Left hindlimb (tissue), 1 donor: ENCODE measurements at regions not wholly inside any gene's neighbourhood (a gene's known extent, or its start where the extent isn't known, plus 50 kb on each side); places are given as distances from the start of the nearest gene placed in this dataset.

Experiments
- DNase-seq: peaks from one replicate; pipeline ENCODE4 v3.0.0-alpha.2; 2018

DNA sequence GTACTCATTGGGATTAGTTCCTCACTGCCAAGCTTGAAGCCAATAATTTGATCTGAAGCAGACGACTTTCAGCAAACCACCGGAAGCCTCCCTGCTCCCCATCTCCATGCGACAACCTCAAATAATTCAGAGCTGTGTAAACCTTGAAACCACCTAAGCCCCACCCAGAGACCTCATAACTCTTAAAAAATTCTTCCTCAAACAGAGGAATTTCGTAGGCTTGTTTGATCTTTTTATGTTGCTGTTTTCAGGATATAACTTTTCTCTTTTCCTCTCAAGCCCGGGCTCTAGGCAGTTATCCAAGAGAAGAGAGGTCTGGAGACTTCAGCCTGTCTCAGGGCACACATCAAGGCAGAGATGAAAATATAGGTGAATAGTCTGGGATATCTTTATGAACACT is 311.6 kb downstream of the KCNRG start:
- DNase-seq: peak; percentile 36

DNA sequence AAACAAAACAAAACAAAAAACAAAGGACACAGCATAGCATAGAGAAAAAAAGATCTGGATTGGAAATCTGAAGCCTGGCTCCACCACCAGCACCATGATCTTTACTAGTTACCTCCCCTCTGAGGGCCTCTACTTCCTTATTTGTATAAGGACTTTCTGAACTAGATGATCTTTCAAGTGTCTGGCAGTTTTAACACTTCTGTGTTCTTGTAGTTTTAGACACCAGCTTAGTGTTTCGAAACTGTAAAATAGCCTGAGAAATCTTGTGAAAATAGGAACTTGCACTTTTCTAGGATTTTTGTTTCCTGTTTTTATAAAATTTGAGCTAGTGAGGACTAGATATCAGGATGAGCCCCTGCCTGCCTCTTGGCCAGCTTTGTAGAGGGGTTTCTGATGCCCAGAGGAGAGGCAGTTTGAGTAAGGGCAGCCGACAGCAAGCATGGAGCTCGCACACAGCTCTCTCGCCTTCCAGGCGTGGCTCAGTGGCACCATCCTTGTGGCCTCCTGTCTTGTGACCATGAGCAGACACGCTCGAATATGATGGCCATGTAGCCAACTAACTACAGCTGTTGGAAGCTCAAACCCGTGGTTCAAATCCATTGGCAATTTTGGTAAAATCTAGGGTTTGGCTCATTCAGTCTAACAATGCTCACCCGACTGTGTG is 319.0 kb downstream of the KCNRG start:
- no peak for DNase-seq

DNA sequence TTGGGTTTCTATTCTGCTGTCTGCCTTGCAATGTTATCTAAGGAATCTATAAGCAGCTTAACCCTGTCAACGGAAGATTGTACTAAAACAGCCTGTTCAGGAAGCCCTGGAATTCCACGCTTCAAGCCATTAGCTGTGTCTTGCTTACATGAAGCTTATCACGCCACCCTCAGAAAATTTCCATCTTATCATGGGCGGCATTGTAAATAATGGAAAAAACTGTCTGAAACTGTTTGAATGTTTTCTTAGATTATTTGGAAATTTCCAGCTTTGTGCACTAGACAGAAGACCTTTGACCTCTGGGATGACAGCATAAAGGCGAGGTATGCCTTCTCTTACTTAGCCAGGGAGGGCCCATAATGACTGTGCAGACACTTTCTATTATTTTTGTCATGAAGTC is 319.7 kb downstream of the KCNRG start:
- no peak for DNase-seq

DNA sequence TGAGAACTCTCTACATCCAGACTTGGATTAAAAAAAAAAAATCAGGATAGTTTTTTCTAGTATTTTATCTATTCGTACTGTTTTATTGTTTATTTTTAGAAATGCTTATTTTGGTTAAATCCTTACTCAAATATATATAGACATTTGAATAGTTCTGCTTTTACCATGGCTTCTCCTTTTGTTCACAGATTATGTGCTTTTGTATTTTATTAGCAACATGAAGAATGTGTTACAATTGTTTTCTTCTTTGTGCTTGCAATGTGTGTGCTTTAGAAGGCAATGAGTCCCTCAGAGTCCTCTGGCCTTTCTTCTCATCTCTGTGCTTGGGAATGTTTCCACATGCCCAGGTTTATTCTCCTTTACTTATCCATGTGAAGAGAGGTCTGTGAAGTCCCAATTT is 324.0 kb downstream of the KCNRG start:
- no peak for DNase-seq

DNA sequence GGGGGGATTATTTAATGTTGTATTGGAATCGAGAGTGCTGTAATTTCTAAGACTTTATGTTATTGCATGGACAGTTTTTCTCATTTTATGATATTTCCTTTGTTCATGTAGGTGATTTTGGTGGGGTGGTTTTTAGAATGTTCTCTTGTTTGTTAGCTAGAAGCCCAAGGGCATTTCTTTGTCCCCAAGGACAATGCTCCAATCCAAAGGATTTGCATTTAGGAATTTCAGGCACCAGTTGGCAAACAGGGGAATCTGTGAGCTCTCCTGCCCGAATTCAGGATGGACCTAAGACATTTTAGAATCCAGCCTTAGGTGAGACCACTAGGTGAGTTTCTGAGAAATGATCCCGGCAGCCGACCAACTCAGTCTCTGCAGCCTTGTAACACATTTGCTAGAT is 324.9 kb downstream of the KCNRG start:
- no peak for DNase-seq

DNA sequence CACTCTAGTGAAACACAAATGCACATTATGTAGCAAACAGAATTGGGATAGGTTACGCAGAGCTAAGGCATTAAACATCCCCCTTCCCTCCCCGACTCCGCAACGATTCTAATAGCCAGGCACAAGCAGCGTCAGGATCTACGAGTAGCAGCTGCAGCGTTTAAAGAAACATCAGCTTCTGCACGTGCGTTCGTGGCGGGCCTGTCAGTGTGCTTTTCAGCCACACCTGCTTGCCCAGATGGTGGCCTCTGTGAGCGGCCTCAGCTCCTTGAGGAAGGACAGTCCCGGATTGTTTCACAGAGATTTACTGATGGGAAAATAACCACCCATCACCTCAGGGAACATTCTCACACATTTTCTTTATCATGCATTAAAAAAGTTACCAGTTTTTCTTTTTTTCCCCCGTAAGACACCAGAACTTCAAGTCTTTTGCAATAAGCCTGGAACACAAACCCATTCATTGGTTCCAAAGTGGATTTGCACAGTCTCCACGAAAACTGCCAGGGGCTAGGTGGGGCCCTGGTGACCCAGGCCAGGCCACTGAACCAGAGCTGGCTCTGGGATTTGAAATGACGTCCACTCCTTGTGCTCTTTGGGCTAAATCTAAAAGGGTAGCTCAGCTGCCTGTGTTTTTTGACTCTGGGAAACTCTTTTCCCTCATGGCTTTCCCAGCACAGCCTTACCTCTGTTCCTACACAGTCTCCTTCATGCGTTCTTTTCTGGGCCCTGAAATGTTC is 325.5 kb downstream of the KCNRG start:
- DNase-seq: peak; percentile 70

DNA sequence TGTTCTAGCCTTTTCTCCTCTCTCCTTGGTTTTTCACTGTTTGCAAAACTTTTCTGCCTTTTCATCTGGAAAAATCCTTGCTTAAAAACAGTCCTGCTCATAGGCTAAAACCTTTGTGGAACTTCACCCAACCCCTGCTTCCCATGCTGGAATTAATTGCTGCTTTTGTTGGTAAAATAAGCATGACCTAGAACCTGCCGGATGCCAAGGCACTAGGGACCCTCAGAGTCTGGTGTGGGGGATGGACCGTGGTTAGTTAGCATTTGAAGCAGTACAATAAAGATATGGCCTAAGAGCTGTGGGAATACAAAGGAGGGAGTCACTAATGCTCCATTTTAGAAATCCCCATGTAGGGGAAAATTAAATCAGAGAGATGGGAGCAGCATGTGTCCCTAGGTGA is 326.3 kb downstream of the KCNRG start:
- no peak for DNase-seq

DNA sequence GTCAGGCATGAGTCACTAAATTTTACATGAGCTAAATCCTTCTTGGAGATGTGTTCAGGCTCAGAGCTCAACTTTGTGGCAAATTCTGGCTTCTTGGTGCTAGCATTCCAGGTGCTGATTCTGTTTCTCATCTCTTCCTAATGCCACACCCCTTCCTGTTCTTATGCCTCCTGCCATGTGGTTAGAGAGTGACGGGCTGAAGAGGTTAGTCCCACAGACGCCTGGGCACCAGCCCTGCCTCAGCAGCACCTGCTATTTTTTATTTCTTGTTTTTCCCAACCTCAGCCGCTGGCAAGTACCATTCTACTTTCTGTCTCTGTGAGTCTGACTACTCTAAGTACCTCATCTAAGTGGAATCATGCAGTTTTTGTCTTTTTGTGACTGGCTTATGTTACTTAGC is 329.5 kb downstream of the KCNRG start:
- no peak for DNase-seq

DNA sequence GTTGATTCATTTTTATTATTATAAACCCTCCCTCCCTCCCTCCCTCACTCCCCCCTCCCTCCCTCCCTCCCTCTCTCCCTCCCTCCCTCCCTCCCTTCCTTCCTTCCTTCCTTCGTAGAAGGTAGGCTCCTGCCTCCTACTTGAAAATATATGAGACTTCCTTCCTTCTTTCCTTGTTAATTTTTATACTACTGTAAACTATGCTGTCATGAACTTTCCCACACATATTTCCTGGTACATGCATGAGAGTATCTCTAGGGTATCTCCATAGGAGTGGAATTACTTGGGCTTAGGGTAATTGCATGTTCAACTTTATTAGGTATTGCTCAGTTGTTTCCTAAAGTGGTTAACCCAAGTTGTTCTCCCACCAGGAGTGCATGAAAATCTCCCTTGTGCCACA is 330.6 kb downstream of the KCNRG start:
- DNase-seq: no peak

DNA sequence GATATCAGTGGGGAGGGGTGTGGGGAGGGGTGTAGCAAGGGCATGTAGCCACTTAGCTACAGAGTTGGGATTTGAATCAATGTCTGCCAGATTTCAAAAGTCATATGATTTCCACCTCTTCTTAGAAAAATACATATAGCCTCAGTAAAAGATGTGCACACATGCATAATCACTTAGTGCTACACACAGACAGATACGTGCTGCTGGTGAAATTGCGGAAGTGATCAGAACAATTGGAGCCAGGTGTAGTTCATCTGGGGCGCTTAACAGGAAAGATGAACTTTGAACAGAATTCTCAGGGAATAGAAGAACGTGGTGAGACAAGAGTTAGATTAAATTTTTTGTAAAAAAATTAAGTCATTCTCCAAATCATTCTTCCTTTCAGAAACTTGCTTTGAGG is 333.1 kb downstream of the KCNRG start:
- DNase-seq: no peak

DNA sequence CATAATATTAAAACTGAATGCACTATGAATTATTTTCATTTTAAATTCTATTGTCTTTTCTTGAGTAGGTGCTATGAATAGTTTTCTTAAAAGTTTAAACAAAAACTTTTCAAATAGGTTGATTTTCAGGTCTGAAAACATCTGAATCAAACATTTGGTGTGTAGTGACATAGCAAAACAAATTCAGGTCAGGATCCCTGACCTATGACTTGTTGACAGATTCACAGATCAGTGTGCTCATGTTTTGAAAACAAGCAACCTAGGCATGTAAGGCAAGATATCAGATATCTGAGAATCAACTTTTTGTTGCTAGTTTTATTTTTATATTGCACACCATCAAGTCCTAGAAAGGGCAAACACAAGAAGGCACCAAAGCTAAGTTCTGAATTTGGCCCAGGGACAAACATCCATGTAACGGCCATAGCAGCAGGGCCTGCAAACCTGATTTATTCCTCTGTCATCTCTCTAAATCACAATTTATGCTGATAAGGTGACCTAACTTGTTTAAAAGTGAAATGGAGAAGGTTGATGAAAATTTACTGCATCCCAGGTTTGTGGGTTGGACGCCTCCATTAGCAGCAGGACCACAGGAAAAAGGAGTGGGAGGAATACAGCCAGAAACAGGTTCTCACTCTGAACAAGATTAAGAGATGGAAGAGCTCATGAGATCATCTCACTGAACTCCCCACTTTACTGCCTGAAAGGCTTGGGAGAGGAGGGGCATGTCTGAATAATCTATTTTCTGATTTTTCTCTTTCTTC is 337.7 kb downstream of the KCNRG start:
- no peak for DNase-seq

DNA sequence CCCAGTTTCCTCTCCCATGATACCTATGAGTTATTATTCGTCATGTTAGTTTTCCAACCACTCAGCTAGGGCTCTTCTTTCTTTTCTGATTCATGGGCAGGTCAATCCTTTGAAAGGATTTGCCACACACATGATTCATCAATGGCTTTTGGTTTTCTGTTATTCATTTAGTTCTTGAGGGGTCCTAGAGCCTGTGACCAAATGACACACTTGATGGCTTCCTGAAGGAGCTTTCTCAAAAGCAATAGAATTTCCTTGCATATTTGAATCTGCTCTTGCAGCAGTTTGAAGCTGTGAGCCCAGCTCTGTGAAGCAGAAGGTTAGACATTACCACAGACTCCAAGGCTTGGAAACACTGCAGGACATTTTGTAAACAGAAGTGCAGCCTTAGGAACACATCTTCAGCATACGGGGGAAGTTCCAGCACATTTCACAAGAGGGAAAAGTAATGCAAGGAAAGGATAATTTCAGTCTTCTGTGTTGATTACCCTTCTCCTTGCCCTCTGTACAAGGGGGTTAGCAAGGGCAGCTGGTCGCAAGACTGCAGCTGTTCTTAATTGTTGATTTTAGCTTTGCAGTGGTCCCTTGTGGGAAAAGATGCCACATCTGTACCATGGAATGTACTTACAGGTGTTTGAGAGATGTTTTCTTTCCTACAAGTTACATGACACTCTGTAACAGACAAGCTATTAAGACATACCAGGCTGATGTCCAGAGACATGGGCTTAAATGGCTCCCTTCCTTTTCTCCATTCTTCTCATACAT is 338.6 kb downstream of the KCNRG start:
- DNase-seq: no peak

DNA sequence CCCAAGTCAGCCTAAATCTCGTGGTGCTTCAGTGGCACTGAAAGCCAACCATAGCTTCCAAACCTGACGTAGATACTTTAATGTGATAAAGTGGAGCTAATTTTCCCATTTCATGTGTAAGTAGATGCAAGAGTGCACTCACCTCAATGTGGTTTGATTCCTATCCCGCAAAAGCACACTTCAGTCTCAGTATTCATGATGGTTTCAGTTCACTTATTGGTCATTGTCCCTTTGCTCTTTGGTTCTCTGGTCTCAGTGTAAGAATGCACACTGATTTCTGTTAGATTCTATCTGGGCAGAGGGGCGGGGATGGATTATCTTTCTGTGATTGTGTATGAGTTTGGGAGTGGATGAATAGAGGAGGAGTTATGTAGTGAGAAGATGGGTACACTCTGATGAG is 340.6 kb downstream of the KCNRG start:
- DNase-seq: no peak

DNA sequence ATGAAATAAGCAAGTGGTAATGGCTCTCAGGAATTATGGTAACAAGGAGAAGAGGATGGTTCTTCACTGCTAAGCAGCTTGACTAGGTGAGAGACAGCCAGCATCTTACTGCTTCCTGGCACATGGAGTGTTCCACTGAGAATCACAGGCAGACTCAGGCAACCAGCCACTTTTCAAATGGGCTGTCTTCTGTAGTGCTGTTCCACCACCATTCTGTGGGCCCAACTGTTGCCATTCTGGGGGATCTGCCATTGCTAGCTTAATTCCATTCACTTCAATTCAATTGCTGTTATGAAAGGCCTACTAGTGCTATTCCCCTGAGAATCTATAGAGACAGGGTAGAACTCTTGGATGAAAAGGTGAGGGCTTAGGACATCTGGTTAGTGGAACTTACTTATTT is 341.9 kb downstream of the KCNRG start:
- no peak for DNase-seq

DNA sequence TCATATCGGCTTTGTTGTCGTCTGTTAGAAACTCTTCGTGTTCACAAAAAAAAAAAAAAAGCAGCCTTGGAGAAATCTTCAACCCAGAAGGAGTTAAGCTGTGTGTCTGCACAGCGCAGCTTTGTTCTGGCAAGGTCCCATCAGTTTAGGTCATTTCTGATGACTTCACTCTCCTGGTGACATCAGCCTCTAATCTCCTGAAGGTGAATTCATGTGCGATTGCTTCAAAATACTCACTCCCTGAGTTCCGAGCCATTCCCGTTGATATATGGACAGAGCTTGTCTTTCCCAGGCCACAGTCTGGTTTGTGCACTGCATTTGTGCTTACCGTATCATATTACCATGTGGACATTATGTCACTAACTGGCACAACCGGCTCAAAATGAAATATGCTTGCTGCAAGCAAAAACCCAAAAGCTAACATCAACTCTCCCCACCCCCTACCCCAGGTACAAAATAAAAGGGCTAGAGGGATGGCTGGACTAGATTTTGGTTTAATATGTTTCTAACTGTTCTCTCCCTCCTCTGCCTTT is 342.4 kb downstream of the KCNRG start:
- peak; percentile 51 for DNase-seq

DNA sequence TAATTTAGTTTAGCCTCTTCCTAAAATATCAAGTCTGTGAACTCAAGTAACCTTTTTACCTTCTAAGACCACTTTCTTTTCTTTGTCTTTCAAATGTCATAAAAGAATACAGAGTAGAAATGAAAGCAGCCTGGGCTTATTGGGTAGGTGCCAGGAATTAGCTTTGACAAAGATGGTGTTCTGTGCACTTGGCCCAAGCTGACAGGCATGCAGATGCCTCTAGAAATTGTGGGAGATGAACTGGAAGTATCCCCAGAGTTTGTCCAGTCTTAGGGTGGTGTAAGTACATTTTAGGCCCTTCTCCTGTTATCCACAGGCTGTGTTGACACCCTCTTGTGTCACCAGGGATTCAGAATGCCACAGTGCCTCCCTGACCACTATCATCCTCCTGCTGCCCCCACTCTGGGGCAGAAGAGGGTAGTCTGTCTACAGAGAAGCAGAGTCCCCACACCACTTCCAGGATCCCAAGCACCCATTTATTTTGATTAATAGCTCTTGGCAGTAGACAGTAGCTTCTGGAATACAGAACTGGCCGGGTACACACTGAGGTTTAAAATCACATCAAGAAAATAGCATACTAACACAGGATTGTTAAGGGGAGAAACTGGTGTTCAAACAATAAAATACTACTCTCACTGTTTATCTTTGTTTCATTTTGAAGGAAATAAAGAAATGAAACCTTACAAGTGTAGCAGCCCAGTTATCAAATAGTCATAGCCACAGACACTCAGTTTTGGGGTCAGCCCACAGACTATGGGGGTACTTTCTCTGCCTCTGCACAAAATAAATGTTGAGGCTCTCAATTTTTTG is 343.2 kb downstream of the KCNRG start:
- DNase-seq: no peak

DNA sequence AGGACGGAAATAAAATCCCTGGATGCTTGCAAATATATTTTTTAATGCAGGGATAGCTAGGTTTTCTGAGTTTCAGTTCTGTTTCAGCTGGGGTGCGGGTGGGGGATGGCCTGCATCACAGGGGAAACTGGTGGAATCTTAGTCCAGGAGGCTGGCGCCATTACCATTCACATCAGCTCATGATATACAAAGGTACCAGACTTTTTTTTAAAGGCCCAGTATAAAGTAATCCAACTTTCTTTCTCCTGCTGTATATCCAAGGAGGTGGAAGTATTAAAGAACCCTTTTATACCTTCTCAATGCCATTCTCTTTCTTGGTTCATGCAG is 343.8 kb downstream of the KCNRG start:
- DNase-seq: no peak

DNA sequence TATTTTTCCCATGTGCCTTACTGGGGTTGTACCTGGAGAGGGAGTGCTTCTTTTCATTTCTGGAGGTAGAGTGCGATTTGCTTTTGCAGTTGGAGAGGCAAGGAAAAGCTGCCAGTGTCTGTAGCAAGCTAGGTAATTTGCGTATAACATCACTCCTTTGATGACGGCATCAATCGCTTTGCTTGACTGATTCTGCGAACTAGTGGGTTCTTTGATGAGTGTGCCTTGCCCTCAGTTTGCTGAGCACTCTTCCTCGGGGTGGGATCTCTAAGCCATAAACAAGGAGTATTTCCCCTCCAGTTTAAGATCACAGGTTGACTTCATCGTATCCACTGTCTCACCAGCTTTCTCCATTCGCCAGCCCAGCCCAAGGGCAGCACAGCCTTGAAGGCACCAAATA is 344.5 kb downstream of the KCNRG start:
- DNase-seq: no peak

DNA sequence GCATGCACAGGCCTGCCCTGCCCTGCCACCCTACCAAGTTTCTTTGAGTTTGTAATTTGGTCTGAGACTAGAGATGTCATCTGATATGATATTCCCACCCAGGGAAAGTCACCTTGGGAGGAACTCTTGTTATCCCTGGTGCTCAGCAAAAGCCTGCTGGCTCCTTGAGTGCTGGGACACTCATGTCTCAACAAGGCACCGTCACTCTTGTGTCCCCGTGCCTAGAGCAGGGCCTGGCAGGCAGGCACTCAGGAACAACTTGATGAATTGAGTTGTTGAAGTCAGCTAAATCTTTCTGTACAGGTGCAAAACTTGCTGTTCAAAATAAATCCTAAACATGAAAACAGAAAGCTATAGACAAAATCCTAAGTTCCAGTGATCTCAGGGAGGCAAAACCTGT is 345.4 kb downstream of the KCNRG start:
- no peak for DNase-seq

DNA sequence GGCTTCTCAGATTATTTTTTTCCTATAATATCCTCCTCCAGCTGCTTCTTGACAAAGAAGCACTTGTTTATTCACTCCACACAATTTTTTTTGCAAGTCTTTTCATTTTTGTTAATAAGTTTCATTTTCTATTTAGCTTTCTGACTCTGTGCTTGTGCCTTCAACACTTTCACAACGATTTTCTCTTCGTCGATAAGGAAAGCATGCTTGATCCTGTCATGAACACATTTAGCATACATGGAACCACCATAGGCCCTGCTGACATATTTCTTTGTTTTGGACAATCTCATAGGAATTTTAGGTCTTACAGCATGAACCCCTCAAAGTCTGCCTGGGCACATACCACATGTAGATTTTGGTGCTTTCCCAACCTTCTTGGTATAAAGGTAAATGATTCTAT is 346.0 kb downstream of the KCNRG start:
- DNase-seq: no peak

DNA sequence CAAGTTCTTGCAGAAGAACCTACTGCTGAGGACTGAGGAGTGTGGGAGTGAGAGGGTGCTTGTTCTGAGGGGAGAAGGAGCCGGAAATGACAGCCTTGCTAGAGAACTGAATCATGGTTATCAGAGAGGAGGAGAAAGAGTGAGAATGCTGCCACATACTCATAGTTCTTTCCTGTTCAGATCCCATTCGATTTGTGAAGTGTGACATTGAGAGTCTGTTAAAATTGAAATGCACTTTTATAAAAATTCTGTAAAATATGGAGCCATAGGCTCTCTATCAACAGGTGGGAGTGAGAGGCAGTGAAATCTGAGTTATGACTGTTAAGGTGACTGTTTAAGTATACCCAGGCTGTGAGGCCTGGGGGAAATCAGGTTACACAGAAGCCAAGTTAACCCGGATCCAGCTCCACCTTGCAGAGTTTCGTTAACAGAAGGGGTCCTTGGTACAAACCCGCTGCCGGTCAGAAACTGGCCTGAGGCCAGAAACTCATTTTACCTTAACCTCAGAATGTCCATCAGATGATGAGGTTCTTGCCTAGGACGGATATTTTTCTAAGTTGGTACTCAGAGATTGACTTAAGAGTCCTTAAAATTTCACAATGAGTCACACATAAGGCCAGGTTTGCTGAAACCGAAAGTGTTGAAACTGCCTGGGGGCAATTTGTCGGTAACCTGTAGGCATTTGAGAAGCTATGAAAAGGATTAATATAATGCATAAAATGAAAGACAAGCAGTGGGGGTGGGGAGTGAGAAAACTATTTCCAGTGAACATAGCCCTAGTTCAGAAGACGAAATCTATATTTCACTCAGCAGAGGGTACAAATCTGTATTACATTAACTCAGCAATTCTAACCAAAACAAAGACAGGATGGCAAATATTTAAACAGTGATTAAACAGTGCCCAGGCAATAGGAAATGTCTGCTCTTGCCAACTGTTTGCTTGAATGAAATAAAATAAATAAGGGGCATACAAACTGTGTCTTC is 350.5 kb downstream of the KCNRG start:
- no peak for DNase-seq
